Erythroblast (primary cell): ENCODE measurements at regions not wholly inside any gene's neighbourhood (a gene's known extent, or its start where the extent isn't known, plus 50 kb on each side); places are given as distances from the start of the nearest gene placed in this dataset.

Experiments
- GATA1 ChIP-seq: IDR thresholded peaks from 2 replicates; pipeline ENCODE4 v1.6.1; 2011; ENCODE audit warnings: low read depth, mild to moderate bottlenecking, control low read depth, low read length, moderate library complexity
- POLR2A ChIP-seq: IDR thresholded peaks from 2 replicates; pipeline ENCODE4 v1.6.1; 2011; ENCODE audit warnings: mild to moderate bottlenecking, low read length

DNA sequence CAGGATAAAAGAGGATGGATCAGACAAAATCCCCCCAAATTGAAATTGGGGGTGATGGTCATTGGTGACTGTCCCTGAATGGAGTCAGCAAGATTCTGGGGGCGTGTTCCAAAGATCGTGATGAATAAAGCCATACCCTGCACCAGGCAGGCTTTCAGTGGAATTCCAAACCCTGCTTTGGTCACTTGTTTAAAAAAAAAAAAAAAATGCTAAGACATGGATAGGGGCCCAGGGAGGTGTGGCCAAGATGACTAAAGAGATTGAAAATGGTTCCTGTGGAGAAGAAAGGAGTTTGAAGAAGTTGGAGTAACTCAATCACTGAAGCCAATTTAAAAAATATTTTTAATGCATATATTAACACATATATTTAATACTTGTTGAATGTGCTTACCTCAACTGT lies 161.4 kb upstream of the KCNG1 start:
- TF ChIP-seq POLR2A (no peak), GATA1 (no peak)
